Smooth muscle cell (in vitro differentiated cells): ENCODE measurements at regions not wholly inside any gene's neighbourhood (a gene's known extent, or its start where the extent isn't known, plus 50 kb on each side); places are given as distances from the start of the nearest gene placed in this dataset.

ENCODE experiments used
- DNase-seq: peaks from one replicate; lab custom pipeline; 2025; ENCODE audit not compliant: unreplicated experiment; lab: John Stamatoyannopoulos, UW
- H2AFZ ChIP-seq: fragments of 200-600 bp; sonication (generic); 2 replicates; pipeline ENCODE4 v1.6.0; 2016; ENCODE audit warnings: antibody characterized with exemption, low read depth, mild to moderate bottlenecking
- H3F3A ChIP-seq: fragments of 200-600 bp; sonication (generic); 2 replicates; pipeline ENCODE4 v1.6.0; 2017; ENCODE audit warnings: antibody characterized with exemption, low read depth
- H3K27ac ChIP-seq: fragments of 200-600 bp; sonication (generic); 2 replicates; pipeline ENCODE4 v1.5.1; 2016; ENCODE audit warnings: low read depth, mild to moderate bottlenecking
- H3K27me3 ChIP-seq: fragments of 200-600 bp; sonication (generic); 2 replicates; pipeline ENCODE4 v1.6.1; 2016; ENCODE audit warnings: low read depth, mild to moderate bottlenecking
- H3K36me3 ChIP-seq: fragments of 200-600 bp; sonication (generic); 2 replicates; pipeline ENCODE4 v1.5.1; 2016; ENCODE audit warnings: low read depth
- H3K4me1 ChIP-seq: fragments of 200-600 bp; sonication (generic); 2 replicates; pipeline ENCODE4 v1.5.1; 2016; ENCODE audit warnings: low read depth
- H3K4me2 ChIP-seq: fragments of 200-600 bp; sonication (generic); 2 replicates; pipeline ENCODE4 v1.6.0; 2016; ENCODE audit warnings: mild to moderate bottlenecking
- H3K4me3 ChIP-seq: fragments of 200-600 bp; sonication (generic); 2 replicates; pipeline ENCODE4 v1.5.1; 2016; ENCODE audit warnings: mild to moderate bottlenecking
- H3K79me2 ChIP-seq: fragments of 200-600 bp; sonication (generic); 2 replicates; pipeline ENCODE4 v1.6.0; 2016; ENCODE audit warnings: low read depth, mild to moderate bottlenecking
- H3K9ac ChIP-seq: fragments of 200-600 bp; sonication (generic); 2 replicates; pipeline ENCODE4 v1.6.0; 2016; ENCODE audit warnings: low read depth
- H3K9me3 ChIP-seq: fragments of 200-600 bp; sonication (generic); replicated peaks from 2 replicates; pipeline ENCODE4 v1.5.1; 2016; ENCODE audit warnings: low read depth
- H4K20me1 ChIP-seq: fragments of 200-600 bp; sonication (generic); 2 replicates; pipeline ENCODE4 v1.6.0; 2016; ENCODE audit warnings: low read depth
- WGBS: methylation state at CpG from one replicate; pipeline ENCODE4 v1.1.7; 2016; ENCODE audit warnings: low lambda C conversion rate; 5-methylcytosine and 5-hydroxymethylcytosine counted together
- TF ChIP-seq, protein P1 (sequence below): fragments of 200-600 bp; sonication (generic); IDR thresholded peaks from 2 replicates; pipeline ENCODE4 v1.5.1; 2017; ENCODE audit warnings: borderline replicate concordance, mild to moderate bottlenecking, antibody characterized with exemption; ENCODE audit not compliant: insufficient read depth, poor library complexity, severe bottlenecking

- Histone ChIP-seq H3F3A (no peaks in the 10 kb centered on the region), H4K20me1 (no peaks in the 10 kb centered on the region), H3K27me3 (no peaks in the 10 kb centered on the region), H3K4me3 (no peak overlapping the region), H3K36me3 (no peaks in the 10 kb centered on the region), H3K9me3 (no peaks in the 10 kb centered on the region), H3K4me1 (no peaks in the 10 kb centered on the region), H3K4me2 (no peak overlapping the region), H2AFZ (no peak overlapping the region), H3K27ac (no peak overlapping the region), H3K9ac (no peak overlapping the region), H3K79me2 (no peaks in the 10 kb centered on the region)
- WGBS, result 65% methylated on average over 1 of the region's 1 CpG
- TF ChIP-seq, protein P1, sequence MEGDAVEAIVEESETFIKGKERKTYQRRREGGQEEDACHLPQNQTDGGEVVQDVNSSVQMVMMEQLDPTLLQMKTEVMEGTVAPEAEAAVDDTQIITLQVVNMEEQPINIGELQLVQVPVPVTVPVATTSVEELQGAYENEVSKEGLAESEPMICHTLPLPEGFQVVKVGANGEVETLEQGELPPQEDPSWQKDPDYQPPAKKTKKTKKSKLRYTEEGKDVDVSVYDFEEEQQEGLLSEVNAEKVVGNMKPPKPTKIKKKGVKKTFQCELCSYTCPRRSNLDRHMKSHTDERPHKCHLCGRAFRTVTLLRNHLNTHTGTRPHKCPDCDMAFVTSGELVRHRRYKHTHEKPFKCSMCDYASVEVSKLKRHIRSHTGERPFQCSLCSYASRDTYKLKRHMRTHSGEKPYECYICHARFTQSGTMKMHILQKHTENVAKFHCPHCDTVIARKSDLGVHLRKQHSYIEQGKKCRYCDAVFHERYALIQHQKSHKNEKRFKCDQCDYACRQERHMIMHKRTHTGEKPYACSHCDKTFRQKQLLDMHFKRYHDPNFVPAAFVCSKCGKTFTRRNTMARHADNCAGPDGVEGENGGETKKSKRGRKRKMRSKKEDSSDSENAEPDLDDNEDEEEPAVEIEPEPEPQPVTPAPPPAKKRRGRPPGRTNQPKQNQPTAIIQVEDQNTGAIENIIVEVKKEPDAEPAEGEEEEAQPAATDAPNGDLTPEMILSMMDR, result no peak
- no peak for DNase-seq
These were observed 558.8 kb downstream of the MID1IP1 start for GRCh38 chrX:39360101-39360500.

GRCh38 chrX:39361736-39362135 is 560.5 kb downstream of the MID1IP1 start:
- H3K4me2 ChIP-seq, result no peak overlapping the region
- H3K9ac ChIP-seq, result no peak overlapping the region
- no peaks in the 10 kb centered on the region for H3F3A ChIP-seq
- no peak overlapping the region for H3K27ac ChIP-seq
- TF ChIP-seq, protein P1, result no peak
- no peaks in the 10 kb centered on the region for H3K79me2 ChIP-seq
- H3K4me3 ChIP-seq, result no peak overlapping the region
- H3K36me3 ChIP-seq, result no peaks in the 10 kb centered on the region
- H4K20me1 ChIP-seq, result no peaks in the 10 kb centered on the region
- H3K27me3 ChIP-seq, result no peaks in the 10 kb centered on the region
- DNase-seq, result no peak
- H2AFZ ChIP-seq, result no peak overlapping the region
- H3K9me3 ChIP-seq, result no peaks in the 10 kb centered on the region
- H3K4me1 ChIP-seq, result no peaks in the 10 kb centered on the region

GRCh38 chrX:39367416-39367815 is 566.2 kb downstream of the MID1IP1 start:
- Histone ChIP-seq H3K9ac (no peak overlapping the region), H3K9me3 (no peaks in the 10 kb centered on the region), H3K4me1 (no peaks in the 10 kb centered on the region), H3K79me2 (no peaks in the 10 kb centered on the region), H3K4me3 (no peak overlapping the region), H2AFZ (no peak overlapping the region), H4K20me1 (no peaks in the 10 kb centered on the region), H3K27ac (no peak overlapping the region), H3K27me3 (no peaks in the 10 kb centered on the region), H3K4me2 (no peak overlapping the region), H3K36me3 (no peaks in the 10 kb centered on the region), H3F3A (no peaks in the 10 kb centered on the region)
- TF ChIP-seq, protein P1, result no peak
- no peak for DNase-seq
- WGBS, result 83% methylated on average over 5 of the region's 5 CpGs

- no peaks in the 10 kb centered on the region for H3K27me3 ChIP-seq
- TF ChIP-seq, protein P1, result no peak
- no peaks in the 10 kb centered on the region for H3F3A ChIP-seq
These were observed 570.9 kb downstream of the MID1IP1 start for GRCh38 chrX:39372115-39372514.

More at GRCh38 chrX:39372115-39372514, 570.9 kb downstream of the MID1IP1 start:
- no peak overlapping the region for H2AFZ ChIP-seq
- DNase-seq, result no peak
- H3K4me1 ChIP-seq, result no peaks in the 10 kb centered on the region
- no peak overlapping the region for H3K4me2 ChIP-seq
- no peak overlapping the region for H3K4me3 ChIP-seq
- no peaks in the 10 kb centered on the region for H3K79me2 ChIP-seq
- 74% methylated on average over 3 of the region's 3 CpGs for WGBS
- no peak overlapping the region for H3K9ac ChIP-seq
- H3K9me3 ChIP-seq, result no peaks in the 10 kb centered on the region
- H3K36me3 ChIP-seq, result no peaks in the 10 kb centered on the region
- no peaks in the 10 kb centered on the region for H4K20me1 ChIP-seq
- H3K27ac ChIP-seq, result no peak overlapping the region
